OCI-LY3 (cell line): ENCODE measurements at regions not wholly inside any gene's neighbourhood (a gene's known extent, or its start where the extent isn't known, plus 50 kb on each side); places are given as distances from the start of the nearest gene placed in this dataset.

ENCODE experiments used
- H2AFZ ChIP-seq: fragments of 200-600, 300-600 bp; shearing (Covaris generic); 2 replicates; pipeline ENCODE4 v1.6.0; 2014; ENCODE audit warnings: antibody characterized with exemption, low read depth, low read length
- H3K27ac ChIP-seq: fragments of 200-600, 300-600 bp; sonication (generic); 2 replicates; pipeline ENCODE4 v1.5.1; 2014; ENCODE audit warnings: mild to moderate bottlenecking, low read length, moderate library complexity, mixed read lengths
- H3K27me3 ChIP-seq: fragments of 200-600, 300-600 bp; sonication (generic); 2 replicates; pipeline ENCODE4 v1.6.1; 2014; ENCODE audit warnings: low read depth, low read length, mixed read lengths
- H3K36me3 ChIP-seq: fragments of 200-600, 300-600 bp; sonication (generic); replicated peaks from 2 replicates; pipeline ENCODE3; 2014; ENCODE audit warnings: low read depth, low read length, mixed read lengths
- H3K4me1 ChIP-seq: fragments of 300-600, 200-600 bp; sonication (generic); 2 replicates; pipeline ENCODE4 v1.6.1; 2014; ENCODE audit warnings: low read length, mixed read lengths
- H3K4me2 ChIP-seq: fragments of 200-600, 300-600 bp; sonication (generic); 2 replicates; pipeline ENCODE4 v1.6.1; 2014; ENCODE audit warnings: low read length, mixed read lengths
- H3K4me3 ChIP-seq: fragments of 300-600, 200-600 bp; sonication (generic); 2 replicates; pipeline ENCODE4 v1.5.1; 2014; ENCODE audit warnings: antibody characterized with exemption, mild to moderate bottlenecking, low read length, moderate library complexity
- H3K79me2 ChIP-seq: fragments of 300-600, 200-600 bp; shearing (Covaris generic); 2 replicates; pipeline ENCODE4 v1.6.1; 2014; ENCODE audit warnings: mild to moderate bottlenecking, low read length, mixed read lengths
- H3K9ac ChIP-seq: fragments of 300-600, 200-600 bp; shearing (Covaris generic); 2 replicates; pipeline ENCODE4 v1.6.0; 2014; ENCODE audit warnings: mild to moderate bottlenecking, low read length, moderate library complexity
- H3K9me3 ChIP-seq: fragments of 200-600, 300-600 bp; shearing (Covaris generic); 2 replicates; pipeline ENCODE4 v1.6.1; 2014; ENCODE audit warnings: low read length, mixed read lengths; ENCODE audit not compliant: insufficient read depth
- H4K20me1 ChIP-seq: fragments of 200-600, 300-600 bp; sonication (generic); 2 replicates; pipeline ENCODE4 v1.6.1; 2016; ENCODE audit warnings: low read length, mixed read lengths; ENCODE audit not compliant: insufficient read depth
- CTCF ChIP-seq: fragments of 200-600, 300-600 bp; sonication (generic); IDR thresholded peaks from 2 replicates; pipeline ENCODE4 v1.5.1; 2014; ENCODE audit warnings: antibody characterized with exemption, low read length, low read depth
- EZH2phosphoT487 ChIP-seq: fragments of 200-600 bp; shearing (Covaris generic); IDR thresholded peaks from 2 replicates; pipeline ENCODE4 v1.6.1; 2018; ENCODE audit warnings: antibody characterized with exemption, mixed run types, low read depth

GRCh38 chr18:22858121-22858520 is 75.0 kb upstream of the RBBP8 start:
- TF ChIP-seq EZH2phosphoT487 = no peak
- TF ChIP-seq CTCF = no peak

GRCh38 chr18:22860807-22861206 is 72.3 kb upstream of the RBBP8 start:
- H2AFZ ChIP-seq = no peak overlapping the region
- H3K4me1 ChIP-seq = peaks cover 7% of the 10 kb centered on the region
- H3K36me3 ChIP-seq = no peaks in the 10 kb centered on the region
- H4K20me1 ChIP-seq = no peaks in the 10 kb centered on the region
- H3K27ac ChIP-seq = no peak overlapping the region
- no peak overlapping the region for H3K4me2 ChIP-seq
- no peaks in the 10 kb centered on the region for H3K79me2 ChIP-seq
- H3K4me3 ChIP-seq = no peak overlapping the region
- no peaks in the 10 kb centered on the region for H3K9me3 ChIP-seq
- TF ChIP-seq EZH2phosphoT487 = no peak
- H3K27me3 ChIP-seq = no peaks in the 10 kb centered on the region; the same call in 1 of the 2 replicates
- no peak overlapping the region for H3K9ac ChIP-seq

More at GRCh38 chr18:22858121-22858520, 75.0 kb upstream of the RBBP8 start:
- no peak overlapping the region for H3K4me2 ChIP-seq
- H3K27ac ChIP-seq = no peak overlapping the region
- no peak overlapping the region for H3K9ac ChIP-seq
- H3K27me3 ChIP-seq = no peaks in the 10 kb centered on the region; the same call in 1 of the 2 replicates
- H3K4me3 ChIP-seq = no peak overlapping the region
- no peaks in the 10 kb centered on the region for H4K20me1 ChIP-seq
- no peaks in the 10 kb centered on the region for H3K79me2 ChIP-seq
- no peaks in the 10 kb centered on the region for H3K9me3 ChIP-seq
- no peak overlapping the region for H2AFZ ChIP-seq
- no peaks in the 10 kb centered on the region for H3K4me1 ChIP-seq
- no peaks in the 10 kb centered on the region for H3K36me3 ChIP-seq

- Histone ChIP-seq H3K27me3 (no peaks in the 10 kb centered on the region), H4K20me1 (no peaks in the 10 kb centered on the region), H3K4me2 (peak overlapping the region; percentile 45), H3K4me3 (peak overlapping the region; percentile 23), H3K9ac (no peak overlapping the region), H2AFZ (peak overlapping the region; percentile 41; the same call in 1 of the 2 replicates), H3K4me1 (peaks cover 7% of the 10 kb centered on the region), H3K9me3 (no peaks in the 10 kb centered on the region), H3K79me2 (no peaks in the 10 kb centered on the region), H3K36me3 (no peaks in the 10 kb centered on the region), H3K27ac (no peak overlapping the region)
- no peak for TF ChIP-seq CTCF
- TF ChIP-seq EZH2phosphoT487 = no peak
Observed at GRCh38 chr18:22865354-22866116, 67.6 kb upstream of the RBBP8 start.

- no peaks in the 10 kb centered on the region for H3K79me2 ChIP-seq
- TF ChIP-seq EZH2phosphoT487 (no peak), CTCF (no peak)
- H3K27ac ChIP-seq = no peak overlapping the region
- H3K9ac ChIP-seq = no peak overlapping the region
- H4K20me1 ChIP-seq = no peaks in the 10 kb centered on the region
- H3K36me3 ChIP-seq = no peaks in the 10 kb centered on the region
- peaks cover 19% of the 10 kb centered on the region for H3K4me1 ChIP-seq
- no peak overlapping the region for H3K4me2 ChIP-seq
- H3K4me3 ChIP-seq = no peak overlapping the region
- no peaks in the 10 kb centered on the region for H3K27me3 ChIP-seq
- no peaks in the 10 kb centered on the region for H3K9me3 ChIP-seq
- no peak overlapping the region for H2AFZ ChIP-seq
Observed at GRCh38 chr18:22868831-22869230, 64.3 kb upstream of the RBBP8 start.
